Choroid plexus epithelial cell (primary cell): ENCODE measurements at regions not wholly inside any gene's neighbourhood (a gene's known extent, or its start where the extent isn't known, plus 50 kb on each side); places are given as distances from the start of the nearest gene placed in this dataset.
"Not testable (repeated sequence)": the region's sequence is repeated elsewhere in the genome, so short reads cannot be mapped to it uniquely, and the experiment has no call there.

Experiments used
- DNase-seq: peaks from one replicate; pipeline ENCODE4 v3.0.0-alpha.2; 2010; ENCODE audit warnings: low read depth
- H3K4me3 ChIP-seq: 2 replicates; pipeline ENCODE4 v1.5.1; 2011; ENCODE audit warnings: low read depth, mild to moderate bottlenecking, control low read depth, low read length, moderate library complexity
- CTCF ChIP-seq: conservative IDR thresholded peaks from 2 replicates; pipeline ENCODE4 v1.5.1; 2011; ENCODE audit warnings: low read depth, mild to moderate bottlenecking, control low read depth, inconsistent platforms, low read length, moderate library complexity

- H3K4me3 ChIP-seq, result not testable (repeated sequence)
These were observed 61.2 kb upstream of the ZNF322 start for GRCh38 chr6:26720663-26721218.

GRCh38 chr6:26730019-26730766 is 70.6 kb upstream of the ZNF322 start:
- not testable (repeated sequence) for DNase-seq, H3K4me3 ChIP-seq

More at GRCh38 chr6:26720663-26721218, 61.2 kb upstream of the ZNF322 start:
- not testable (repeated sequence) for DNase-seq

GRCh38 chr6:26734776-26735472 is 75.4 kb upstream of the ZNF322 start:
- not testable (repeated sequence) for H3K4me3 ChIP-seq, DNase-seq

- DNase-seq, result no peak
- TF ChIP-seq CTCF, result no peak
- H3K4me3 ChIP-seq, result no peak overlapping the region
These were observed 80.3 kb upstream of the ZNF322 start for GRCh38 chr6:26739811-26740210.

- H3K4me3 ChIP-seq, result no peak overlapping the region
- DNase-seq, result peak; percentile 44
- no peak for TF ChIP-seq CTCF
These were observed 83.7 kb upstream of the ZNF322 start for GRCh38 chr6:26743157-26743821.

- DNase-seq, result no peak
- H3K4me3 ChIP-seq, result peak overlapping the region; percentile 22
- no peak for TF ChIP-seq CTCF
These were observed 84.6 kb upstream of the ZNF322 start for GRCh38 chr6:26743941-26744699.

GRCh38 chr6:26744837-26745282 is 85.3 kb upstream of the ZNF322 start:
- DNase-seq, H3K4me3 ChIP-seq: not testable (repeated sequence)

GRCh38 chr6:26745964-26746363 is 86.4 kb upstream of the ZNF322 start:
- H3K4me3 ChIP-seq, DNase-seq: not testable (repeated sequence)

GRCh38 chr6:26749126-26749758 is 89.7 kb upstream of the ZNF322 start:
- H3K4me3 ChIP-seq, DNase-seq: not testable (repeated sequence)

- DNase-seq, H3K4me3 ChIP-seq: not testable (repeated sequence)
These were observed 90.2 kb upstream of the ZNF322 start for GRCh38 chr6:26749759-26750126.
